CMK (cell line): ENCODE measurements at regions not wholly inside any gene's neighbourhood (a gene's known extent, or its start where the extent isn't known, plus 50 kb on each side); places are given as distances from the start of the nearest gene placed in this dataset.

Experiments
- DNase-seq: peaks from one replicate; pipeline ENCODE4 v3.0.0-alpha.2; 2010; ENCODE audit warnings: low read depth

GRCh38 chr15:62841891-62842559, 200.5 kb upstream of the TPM1 start:
- DNase-seq, result no peak

GRCh38 chr15:62843311-62843710, 199.2 kb upstream of the TPM1 start:
- DNase-seq, result no peak

GRCh38 chr15:62844564-62845240, 197.8 kb upstream of the TPM1 start:
- no peak for DNase-seq

- DNase-seq, result no peak
These were observed 197.1 kb upstream of the TPM1 start for GRCh38 chr15:62845241-62846126.

- DNase-seq, result no peak
These were observed 196.3 kb upstream of the TPM1 start for GRCh38 chr15:62846131-62846804.

GRCh38 chr15:62846805-62847495, 195.6 kb upstream of the TPM1 start:
- no peak for DNase-seq

- DNase-seq, result no peak
These were observed 194.6 kb upstream of the TPM1 start for GRCh38 chr15:62847900-62848489.

- no peak for DNase-seq
These were observed 193.9 kb upstream of the TPM1 start for GRCh38 chr15:62848632-62849050.

- DNase-seq, result no peak
These were observed 193.0 kb upstream of the TPM1 start for GRCh38 chr15:62849316-62850106.

- no peak for DNase-seq
These were observed 192.2 kb upstream of the TPM1 start for GRCh38 chr15:62850318-62850717.

GRCh38 chr15:62850791-62851291, 191.7 kb upstream of the TPM1 start:
- DNase-seq, result no peak

GRCh38 chr15:62853114-62853840, 189.3 kb upstream of the TPM1 start:
- no peak for DNase-seq

- no peak for DNase-seq
These were observed 188.7 kb upstream of the TPM1 start for GRCh38 chr15:62853841-62854225.

- no peak for DNase-seq
These were observed 188.0 kb upstream of the TPM1 start for GRCh38 chr15:62854420-62855084.

- DNase-seq, result no peak
These were observed 187.5 kb upstream of the TPM1 start for GRCh38 chr15:62855085-62855476.

GRCh38 chr15:62856466-62857246, 185.9 kb upstream of the TPM1 start:
- no peak for DNase-seq

GRCh38 chr15:62857411-62857853, 185.1 kb upstream of the TPM1 start:
- no peak for DNase-seq

GRCh38 chr15:62858343-62858742, 184.2 kb upstream of the TPM1 start:
- no peak for DNase-seq
